BJ (cell line): ENCODE measurements at regions not wholly inside any gene's neighbourhood (a gene's known extent, or its start where the extent isn't known, plus 50 kb on each side); places are given as distances from the start of the nearest gene placed in this dataset.

ENCODE experiments used
- CTCF ChIA-PET: fragments of 350-600 bp; formaldehyde crosslinking; extraction: SDS; loops from one replicate; lab custom pipeline; 2021; ENCODE audit warnings: antibody characterized with exemption, inconsistent platforms; lab: Yijun Ruan, JAX
- POLR2A ChIA-PET: fragments of 300-600 bp; sonication (Branson Sonifier 250); formaldehyde crosslinking; extraction: SDS; loops from one replicate; lab custom pipeline; 2021; ENCODE audit warnings: antibody characterized with exemption; lab: Charles Lee
- DNase-seq: peaks from one replicate; pipeline ENCODE4 v3.0.0-alpha.2; 2011; ENCODE audit warnings: low read depth
- H3K27me3 ChIP-seq: 2 replicates; pipeline ENCODE4 v1.6.0; 2011; ENCODE audit warnings: low read length; ENCODE audit not compliant: control insufficient read depth, insufficient read depth
- H3K36me3 ChIP-seq: 2 replicates; pipeline ENCODE4 v1.5.1; 2011; ENCODE audit warnings: low read length; ENCODE audit not compliant: control insufficient read depth, insufficient read depth
- H3K4me3 ChIP-seq: 2 replicates; pipeline ENCODE4 v1.5.1; 2011; ENCODE audit warnings: low read depth, mild to moderate bottlenecking, control low read depth, low read length
- CTCF ChIP-seq: IDR thresholded peaks from 2 replicates; pipeline ENCODE4 v1.5.1; 2011; ENCODE audit warnings: low read depth, mild to moderate bottlenecking, control low read depth, inconsistent platforms, low read length, moderate library complexity; ENCODE audit not compliant: insufficient read depth

GRCh38 chr1:56064705-56065104 lies 514.7 kb downstream of the PLPP3 start:
- DNase-seq, result peak; percentile 59
- POLR2A ChIA-PET, result no interaction called here
- H3K36me3 ChIP-seq, result no peaks in the 10 kb centered on the region
- no peaks in the 10 kb centered on the region for H3K27me3 ChIP-seq
- H3K4me3 ChIP-seq, result no peak overlapping the region
- TF ChIP-seq CTCF, result no peak
- CTCF ChIA-PET, result no interaction called here

GRCh38 chr1:56063461-56063860 lies 515.9 kb downstream of the PLPP3 start:
- TF ChIP-seq CTCF, result no peak
- ChIA-PET CTCF (no interaction called here), POLR2A (no interaction called here)
- Histone ChIP-seq H3K36me3 (no peaks in the 10 kb centered on the region), H3K27me3 (no peaks in the 10 kb centered on the region), H3K4me3 (no peak overlapping the region)
- no peak for DNase-seq

GRCh38 chr1:56062625-56063024 lies 516.7 kb downstream of the PLPP3 start:
- ChIA-PET POLR2A (no interaction called here), CTCF (no interaction called here)
- no peaks in the 10 kb centered on the region for H3K27me3 ChIP-seq
- no peak for DNase-seq
- H3K36me3 ChIP-seq, result no peaks in the 10 kb centered on the region
- H3K4me3 ChIP-seq, result no peak overlapping the region
- no peak for TF ChIP-seq CTCF

- no peaks in the 10 kb centered on the region for H3K27me3 ChIP-seq
- DNase-seq, result no peak
- POLR2A ChIA-PET, result no interaction called here
- TF ChIP-seq CTCF, result no peak
- H3K36me3 ChIP-seq, result no peaks in the 10 kb centered on the region
- no peak overlapping the region for H3K4me3 ChIP-seq
- CTCF ChIA-PET, result no interaction called here
Measured at GRCh38 chr1:56061824-56062223, 517.5 kb downstream of the PLPP3 start.

- POLR2A ChIA-PET, result no interaction called here
- TF ChIP-seq CTCF, result no peak
- peak; percentile 24 for DNase-seq
- Histone ChIP-seq H3K36me3 (no peaks in the 10 kb centered on the region), H3K27me3 (no peaks in the 10 kb centered on the region), H3K4me3 (no peak overlapping the region)
- CTCF ChIA-PET, result interaction anchor here (0.5 to 0.6 kb wide), 2 partner anchors 15 to 18 kb away, joined by 3 to 4 read pairs; no protein-coding TSS in a partner anchor
Measured at GRCh38 chr1:56060906-56061305, 518.5 kb downstream of the PLPP3 start.
